AG10803 (cell line): ENCODE measurements at regions not wholly inside any gene's neighbourhood (a gene's known extent, or its start where the extent isn't known, plus 50 kb on each side); places are given as distances from the start of the nearest gene placed in this dataset.

ENCODE experiments used
- DNase-seq: peaks from one replicate; pipeline ENCODE4 v3.0.0; 2010; ENCODE audit warnings: low read depth
- H3K4me3 ChIP-seq: 2 replicates; pipeline ENCODE4 v1.5.1; 2011; ENCODE audit warnings: mild to moderate bottlenecking, low read length, control low read depth
- TF ChIP-seq, protein P1 (sequence below): conservative IDR thresholded peaks from 2 replicates; pipeline ENCODE4 v1.5.1; 2011; ENCODE audit warnings: mild to moderate bottlenecking, low read length, control low read depth, inconsistent platforms

DNA sequence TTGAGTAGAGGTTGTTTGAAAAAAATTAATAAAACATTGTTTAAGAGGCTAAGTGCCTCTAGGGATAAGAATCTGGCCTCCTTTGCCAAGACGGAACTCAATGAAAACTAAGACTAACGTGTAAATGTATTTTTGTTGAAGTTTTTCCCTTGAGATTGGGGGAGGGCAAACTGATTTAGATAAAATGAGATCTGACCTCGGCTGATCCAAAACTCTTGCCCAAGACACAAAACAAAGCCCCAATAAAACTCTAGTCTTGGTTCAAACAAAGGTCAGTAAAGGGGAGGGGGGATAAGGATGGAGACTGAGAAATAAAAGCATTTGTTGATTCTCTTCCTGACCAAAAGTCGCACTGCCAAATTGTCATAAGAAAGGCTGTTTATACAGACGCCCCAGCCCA lies 134.8 kb upstream of the DPT start:
- DNase-seq = no peak
- TF ChIP-seq, protein P1, sequence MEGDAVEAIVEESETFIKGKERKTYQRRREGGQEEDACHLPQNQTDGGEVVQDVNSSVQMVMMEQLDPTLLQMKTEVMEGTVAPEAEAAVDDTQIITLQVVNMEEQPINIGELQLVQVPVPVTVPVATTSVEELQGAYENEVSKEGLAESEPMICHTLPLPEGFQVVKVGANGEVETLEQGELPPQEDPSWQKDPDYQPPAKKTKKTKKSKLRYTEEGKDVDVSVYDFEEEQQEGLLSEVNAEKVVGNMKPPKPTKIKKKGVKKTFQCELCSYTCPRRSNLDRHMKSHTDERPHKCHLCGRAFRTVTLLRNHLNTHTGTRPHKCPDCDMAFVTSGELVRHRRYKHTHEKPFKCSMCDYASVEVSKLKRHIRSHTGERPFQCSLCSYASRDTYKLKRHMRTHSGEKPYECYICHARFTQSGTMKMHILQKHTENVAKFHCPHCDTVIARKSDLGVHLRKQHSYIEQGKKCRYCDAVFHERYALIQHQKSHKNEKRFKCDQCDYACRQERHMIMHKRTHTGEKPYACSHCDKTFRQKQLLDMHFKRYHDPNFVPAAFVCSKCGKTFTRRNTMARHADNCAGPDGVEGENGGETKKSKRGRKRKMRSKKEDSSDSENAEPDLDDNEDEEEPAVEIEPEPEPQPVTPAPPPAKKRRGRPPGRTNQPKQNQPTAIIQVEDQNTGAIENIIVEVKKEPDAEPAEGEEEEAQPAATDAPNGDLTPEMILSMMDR = no peak
- H3K4me3 ChIP-seq = no peak overlapping the region

GRCh38 chr1:168864266-168864665 lies 135.3 kb upstream of the DPT start:
- no peak for DNase-seq
- H3K4me3 ChIP-seq = no peak overlapping the region
- TF ChIP-seq, protein P1 = no peak

- H3K4me3 ChIP-seq = no peak overlapping the region
- DNase-seq = no peak
- TF ChIP-seq, protein P1 = no peak
Observed at GRCh38 chr1:168865850-168866620, 137.0 kb upstream of the DPT start.

GRCh38 chr1:168867941-168868634 lies 139.1 kb upstream of the DPT start:
- TF ChIP-seq, protein P1 = no peak
- H3K4me3 ChIP-seq = no peak overlapping the region
- no peak for DNase-seq

DNA sequence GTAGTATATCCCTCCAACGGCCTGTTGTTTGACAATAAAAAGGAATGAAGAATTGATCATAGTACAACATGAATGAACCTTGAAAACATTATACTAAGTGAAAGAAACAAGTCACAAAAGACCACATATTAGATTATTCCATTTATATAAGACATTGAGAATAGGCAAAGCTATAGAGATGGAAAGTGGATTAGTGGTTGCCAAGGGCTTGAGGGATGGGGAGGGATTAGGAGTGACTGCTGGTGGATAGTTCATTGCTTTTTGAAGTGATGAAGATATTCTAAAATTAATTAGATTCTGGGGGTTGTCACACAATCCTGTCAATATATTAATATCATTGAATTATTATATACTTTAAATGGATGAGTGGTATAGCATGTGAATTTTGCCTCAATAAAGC lies 142.5 kb upstream of the DPT start:
- no peak for DNase-seq
- TF ChIP-seq, protein P1 = no peak

DNA sequence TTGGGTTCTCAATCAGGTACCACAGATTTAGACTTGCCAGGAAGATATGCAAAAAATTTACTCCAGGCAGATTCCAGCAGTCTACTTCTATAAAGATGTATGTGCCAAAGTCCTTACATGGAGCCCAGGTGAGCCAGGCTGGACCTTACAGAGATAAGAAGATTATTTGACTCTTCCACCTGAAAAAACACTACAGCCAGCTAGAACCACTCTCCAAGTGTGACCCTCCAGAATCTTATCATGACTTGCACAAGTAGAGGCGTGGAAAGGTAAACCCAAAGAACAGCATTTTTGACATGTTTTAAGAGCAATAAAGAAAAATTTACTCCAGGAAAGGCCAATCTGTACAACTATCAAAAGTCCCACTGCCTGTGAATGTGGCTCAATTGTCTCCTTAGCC lies 146.8 kb upstream of the DPT start:
- TF ChIP-seq, protein P1 = no peak
- DNase-seq = no peak
- no peak overlapping the region for H3K4me3 ChIP-seq

More for the DNA sequence above, 142.5 kb upstream of the DPT start:
- no peak overlapping the region for H3K4me3 ChIP-seq

DNA sequence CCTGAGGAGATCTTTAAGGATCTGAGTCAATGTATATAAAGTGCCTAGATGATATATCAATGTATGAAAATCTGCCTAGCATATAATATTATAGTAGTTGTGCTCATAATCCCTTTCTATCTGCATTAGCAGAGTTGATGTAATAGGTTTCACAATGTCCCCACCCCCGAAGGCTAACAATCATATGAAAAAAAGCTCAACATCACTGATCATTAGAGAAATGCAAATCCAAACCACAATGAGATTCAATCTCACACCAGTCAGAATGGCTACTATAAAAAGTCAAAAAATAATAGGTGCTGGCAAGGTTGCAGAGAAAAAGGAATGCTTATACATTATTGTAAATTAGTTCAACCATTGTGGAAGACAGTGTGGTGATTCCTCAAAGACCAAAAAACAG lies 147.8 kb upstream of the DPT start:
- TF ChIP-seq, protein P1 = no peak
- no peak overlapping the region for H3K4me3 ChIP-seq
- DNase-seq = no peak
